GM18508 (cell line): ENCODE measurements at regions not wholly inside any gene's neighbourhood (a gene's known extent, or its start where the extent isn't known, plus 50 kb on each side); places are given as distances from the start of the nearest gene placed in this dataset.

ENCODE experiments used
- ATAC-seq: cut with Tn5 transposase; IDR thresholded peaks from one replicate; pipeline ENCODE4 v1.9.1; 2021; ENCODE audit warnings: moderate number of reproducible peaks; ENCODE audit not compliant: insufficient read depth, unreplicated experiment

DNA sequence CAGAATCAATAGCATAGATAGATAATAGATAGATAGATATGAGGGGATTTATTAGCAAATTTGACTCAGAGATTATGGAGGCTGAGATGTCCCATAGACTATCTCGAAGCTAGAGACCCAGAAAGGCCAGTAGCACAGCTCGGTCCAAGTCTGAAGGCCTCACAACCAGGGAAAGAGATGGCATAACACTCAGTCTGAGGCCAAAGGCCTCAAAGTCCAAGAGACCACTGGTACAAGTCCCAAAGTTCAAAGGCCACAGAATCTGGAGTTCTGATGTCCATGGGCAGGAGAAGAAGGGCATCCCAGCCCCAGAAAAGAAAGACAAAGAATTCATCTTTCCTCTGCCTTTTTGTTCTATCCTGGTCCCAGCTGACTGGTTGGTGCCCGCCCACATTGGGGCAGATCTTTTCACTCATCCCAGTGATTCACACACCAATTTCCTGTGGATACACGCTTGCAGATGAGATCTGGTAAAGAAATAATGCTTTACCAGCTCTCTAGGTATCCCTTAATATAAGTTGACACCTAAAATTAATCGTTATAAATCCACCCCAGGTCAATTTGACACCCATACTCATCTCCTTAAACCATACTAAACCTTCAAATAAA is 127.8 kb upstream of the FBN2 start:
- ATAC-seq: no peak

DNA sequence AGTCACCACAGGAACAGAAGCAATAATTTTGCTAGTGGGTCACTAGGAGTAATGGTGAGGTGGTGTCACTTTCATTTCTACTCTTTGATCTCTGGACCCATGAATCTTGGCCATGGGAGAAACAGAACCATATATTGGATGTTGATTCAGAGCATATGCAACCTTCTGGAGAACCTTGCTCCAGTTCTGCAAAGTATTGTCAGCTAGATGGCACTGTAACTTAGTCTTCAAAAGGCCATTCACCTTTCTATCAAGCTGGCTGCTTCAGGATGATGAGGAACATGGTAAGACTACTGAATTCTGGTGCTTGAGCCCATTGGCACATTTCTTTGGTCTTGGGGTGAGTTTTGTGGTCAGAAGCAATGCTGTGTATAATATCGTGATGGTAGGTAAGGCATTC is 129.1 kb upstream of the FBN2 start:
- no peak for ATAC-seq

GRCh38 chr5:128667751-128668150 is 129.7 kb upstream of the FBN2 start:
- no peak for ATAC-seq

DNA sequence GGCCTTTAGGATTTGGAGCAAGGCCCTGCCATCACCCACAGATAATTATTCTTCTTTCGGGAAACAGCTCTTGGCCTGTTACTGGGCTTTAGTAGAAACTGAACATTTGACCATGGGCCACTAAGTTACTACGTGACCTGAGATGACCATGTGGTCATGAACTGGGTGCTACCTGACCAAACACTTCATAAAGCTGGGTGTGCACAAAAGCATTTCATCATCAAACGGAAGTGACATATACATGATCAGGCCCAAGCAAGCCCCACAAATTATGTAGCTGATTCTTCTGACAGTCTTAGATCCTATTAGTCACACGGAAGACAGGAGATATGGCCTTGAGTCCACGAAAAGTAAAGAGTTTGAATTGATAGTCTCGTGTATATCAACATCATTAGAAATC is 130.9 kb upstream of the FBN2 start:
- ATAC-seq: no peak

DNA sequence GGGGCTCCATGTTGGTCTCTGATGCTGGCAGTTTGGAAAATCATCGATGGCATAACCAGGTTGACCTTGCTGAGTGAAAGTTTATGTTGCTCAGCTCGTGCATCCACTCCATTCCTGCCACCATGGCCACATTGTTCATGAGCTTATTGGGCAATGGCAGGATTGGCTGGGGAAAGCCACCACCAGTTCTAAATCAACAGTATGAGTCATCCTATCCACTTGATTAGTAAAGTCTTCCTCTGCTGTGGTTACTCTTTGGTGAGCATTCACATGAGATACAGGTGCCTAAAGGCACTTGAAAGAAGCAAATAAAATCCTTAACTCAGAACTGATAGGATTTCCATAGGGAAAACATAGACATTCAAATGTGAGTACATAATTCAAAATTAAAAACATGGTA is 131.8 kb upstream of the FBN2 start:
- no peak for ATAC-seq

DNA sequence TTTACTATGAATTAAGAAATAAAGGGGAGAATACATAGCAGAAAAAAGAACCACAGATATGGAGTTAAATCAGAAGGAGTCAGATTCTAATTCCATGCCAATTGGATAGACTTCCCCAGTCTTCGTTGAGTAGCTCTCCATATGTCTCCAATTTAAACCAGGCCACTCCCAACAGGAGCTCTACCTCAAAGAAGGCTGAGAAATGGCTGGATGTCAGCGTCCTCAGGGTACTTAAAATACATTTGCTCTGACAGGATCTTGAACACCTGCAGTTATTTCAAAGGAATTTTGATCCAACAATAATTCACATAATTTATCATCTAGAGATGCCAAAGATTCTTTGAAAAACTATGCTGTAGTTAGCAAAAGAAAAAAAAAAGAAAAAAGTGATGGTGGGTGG is 133.9 kb upstream of the FBN2 start:
- no peak for ATAC-seq

DNA sequence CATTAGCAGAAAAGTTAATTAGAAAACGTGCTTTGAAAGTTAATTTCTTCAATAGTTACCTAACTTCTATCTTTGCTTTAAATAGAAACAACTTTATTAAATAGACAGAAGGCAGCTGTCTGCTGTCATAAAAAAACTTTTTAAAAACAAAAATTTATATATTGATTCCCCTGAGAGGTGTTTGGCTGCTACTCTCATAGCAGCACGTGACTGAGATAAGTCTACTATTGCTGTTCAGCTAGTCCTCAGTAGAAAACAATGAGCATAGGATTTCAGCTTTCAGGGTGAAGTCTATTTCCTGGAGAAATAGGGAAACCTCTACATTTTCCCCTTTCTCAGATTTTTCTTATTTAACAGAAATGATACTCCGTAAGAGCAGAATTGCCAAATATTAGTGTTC is 135.0 kb upstream of the FBN2 start:
- ATAC-seq: no peak

DNA sequence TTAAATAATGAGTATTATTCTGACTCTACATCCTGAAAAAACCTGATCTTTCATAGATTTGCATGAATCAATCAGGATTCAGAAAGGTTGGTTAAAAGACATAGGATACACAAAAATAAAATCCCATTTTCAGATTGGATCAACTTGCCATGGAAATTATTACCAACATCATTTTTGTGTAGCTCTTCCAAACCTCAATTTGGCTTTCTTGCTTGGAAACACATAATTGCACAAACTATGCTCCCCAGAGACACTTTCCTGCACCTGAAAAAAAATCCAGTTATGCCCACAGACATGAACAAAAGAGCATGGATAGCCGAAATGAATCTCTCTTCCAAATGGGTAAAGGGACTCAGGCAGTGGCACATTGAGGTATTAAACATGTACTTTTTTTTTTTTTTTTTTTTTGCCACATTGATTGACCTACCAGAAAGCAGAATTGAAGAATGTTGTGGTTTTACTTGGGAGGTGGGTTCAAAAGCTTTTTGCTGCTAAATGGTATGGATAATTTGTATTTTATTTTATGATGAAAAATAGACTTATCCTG is 135.4 kb upstream of the FBN2 start:
- no peak for ATAC-seq

GRCh38 chr5:128673970-128674369 is 135.9 kb upstream of the FBN2 start:
- ATAC-seq: no peak

- peak; percentile 95 for ATAC-seq
These were observed 136.9 kb upstream of the FBN2 start for GRCh38 chr5:128674837-128675446.

- ATAC-seq: no peak
These were observed 143.1 kb upstream of the FBN2 start for GRCh38 chr5:128681096-128681495.

DNA sequence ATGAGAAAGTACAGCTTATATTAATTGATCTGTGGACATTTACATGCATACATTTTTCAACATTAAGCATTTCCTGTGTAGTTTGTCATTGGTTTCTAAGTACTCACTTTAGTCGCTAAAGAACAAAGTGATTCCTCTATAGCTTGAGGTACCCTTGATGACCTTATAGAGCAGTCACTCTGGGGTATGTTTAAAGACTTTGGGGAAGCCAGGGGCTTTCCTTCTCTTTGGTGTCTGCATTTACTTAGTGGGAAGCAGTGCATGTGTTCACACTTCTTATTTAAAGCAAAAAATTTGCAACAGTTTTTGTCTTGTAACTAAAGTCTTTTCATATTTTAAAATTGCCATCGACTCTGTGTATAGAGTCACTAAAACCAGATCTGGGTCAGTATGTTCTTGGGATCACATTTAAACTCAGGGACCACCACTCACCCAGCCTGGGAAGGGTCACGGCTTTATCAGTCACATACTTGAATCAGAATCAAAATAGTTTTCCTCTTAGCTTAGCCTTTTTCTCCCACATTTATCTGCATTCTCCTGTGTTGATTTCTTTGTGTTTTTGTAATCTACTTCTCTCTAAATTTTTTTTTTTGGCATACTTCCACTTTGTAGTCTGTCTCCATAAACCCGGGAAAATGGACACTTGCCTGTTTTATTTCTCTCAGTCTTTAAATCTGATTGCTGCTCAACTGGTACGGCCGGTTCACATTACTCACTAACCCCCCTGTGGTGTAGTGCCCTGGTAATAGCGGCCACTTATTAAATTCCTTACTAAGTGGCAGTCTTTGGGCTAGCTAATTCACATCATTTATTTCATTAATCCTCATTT is 143.9 kb upstream of the FBN2 start:
- no peak for ATAC-seq

DNA sequence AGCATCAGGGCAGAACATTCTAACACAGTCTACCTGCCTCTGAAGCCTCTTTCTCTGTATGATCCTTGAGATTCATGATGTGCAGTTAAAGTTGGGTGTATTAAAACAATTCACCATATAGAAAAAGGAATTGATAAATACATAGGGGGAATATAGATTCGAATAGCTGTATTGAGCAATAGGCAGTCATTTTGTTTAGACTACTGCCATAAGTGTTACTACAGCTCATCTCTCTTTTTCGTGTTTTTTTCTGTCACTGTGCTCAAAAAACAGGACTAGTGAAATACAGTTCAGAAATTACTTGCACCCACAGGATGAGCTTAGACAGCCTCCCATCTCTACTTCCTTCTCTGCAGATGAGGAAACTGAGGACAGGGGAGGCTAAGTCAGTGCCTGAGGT is 144.6 kb upstream of the FBN2 start:
- ATAC-seq: no peak

GRCh38 chr5:128684961-128685360 is 146.9 kb upstream of the FBN2 start:
- no peak for ATAC-seq

- no peak for ATAC-seq
These were observed 149.9 kb upstream of the FBN2 start for GRCh38 chr5:128687930-128688329.

DNA sequence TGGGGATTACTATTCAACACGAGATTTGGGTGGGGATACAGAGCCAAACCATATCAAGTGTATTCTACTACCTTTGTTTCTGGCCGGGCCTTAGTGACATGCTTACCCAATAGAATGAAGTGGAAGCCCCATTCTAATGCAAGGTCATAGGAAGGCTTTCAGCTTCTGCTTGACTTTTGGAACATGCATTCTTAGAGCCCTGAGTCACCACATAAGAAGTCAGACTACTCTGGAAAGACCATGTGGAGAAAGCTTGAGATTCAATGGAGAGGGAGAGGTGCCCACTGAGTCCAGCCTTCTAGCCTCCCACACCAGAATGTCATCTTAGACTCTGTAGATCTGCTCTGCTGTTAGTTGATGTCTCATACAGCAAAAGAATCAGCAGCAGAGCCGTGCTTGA is 155.7 kb upstream of the FBN2 start:
- ATAC-seq: no peak

DNA sequence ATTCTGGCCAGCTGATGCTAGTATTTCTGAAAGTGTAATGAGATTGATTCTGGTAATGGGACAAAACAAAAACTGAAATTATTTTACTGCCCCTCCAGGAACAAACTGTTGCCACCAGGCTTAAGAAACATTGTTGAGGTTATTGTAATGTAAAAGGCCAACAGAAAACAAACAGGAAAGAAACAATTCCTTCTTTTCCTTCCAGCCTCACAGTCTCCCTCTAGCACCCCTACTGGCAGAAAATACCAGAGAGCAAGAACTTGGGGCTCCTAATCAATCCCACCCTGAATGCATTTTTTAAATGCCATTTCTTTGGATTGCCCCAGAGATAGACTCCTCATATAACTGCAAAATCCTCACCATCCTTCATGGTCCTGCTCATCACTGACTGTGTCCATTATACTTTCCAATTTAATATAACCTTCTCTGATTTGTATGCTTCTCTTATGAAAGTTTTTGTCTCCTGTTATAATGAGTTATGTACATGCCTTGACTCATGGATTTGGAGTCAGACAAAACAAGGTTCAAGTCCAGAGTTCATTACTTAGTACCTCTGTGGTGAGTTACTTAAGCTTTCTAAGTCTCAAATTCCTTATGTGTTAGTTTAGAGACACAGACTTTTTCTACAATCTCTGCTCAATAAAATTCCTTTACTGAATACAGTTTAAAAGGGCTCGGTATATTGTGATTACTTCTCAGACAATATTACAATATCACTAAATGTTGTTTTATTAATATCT is 157.9 kb upstream of the FBN2 start:
- no peak for ATAC-seq

- no peak for ATAC-seq
These were observed 163.3 kb upstream of the FBN2 start for GRCh38 chr5:128701301-128701700.

DNA sequence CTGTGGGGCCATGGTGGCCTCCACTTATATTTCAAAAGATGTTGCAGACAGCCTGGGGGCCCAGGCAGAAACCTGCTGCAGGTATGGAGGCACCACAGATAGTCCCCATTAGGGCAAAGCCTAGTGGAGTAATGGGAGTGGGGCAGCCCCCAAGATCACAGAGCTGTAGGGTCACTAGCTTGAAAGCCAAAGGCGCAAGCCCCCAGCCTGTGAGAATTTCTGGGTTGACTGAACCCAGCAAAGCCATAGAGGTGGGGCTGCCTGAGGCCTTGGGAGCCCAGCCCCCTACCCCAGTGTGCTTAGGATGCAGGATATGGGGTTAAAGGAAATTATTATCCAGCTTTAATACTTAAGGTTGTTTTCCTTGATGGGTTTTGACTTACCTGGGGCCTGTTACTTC is 165.3 kb upstream of the FBN2 start:
- ATAC-seq: no peak

GRCh38 chr5:128706269-128706668 is 168.2 kb upstream of the FBN2 start:
- no peak for ATAC-seq

- ATAC-seq: no peak
These were observed 170.8 kb upstream of the FBN2 start for GRCh38 chr5:128708841-128709240.
